Testis (tissue), 2 donors: ENCODE measurements at regions not wholly inside any gene's neighbourhood (a gene's known extent, or its start where the extent isn't known, plus 50 kb on each side); places are given as distances from the start of the nearest gene placed in this dataset.

Experiments used
- CTCF ChIP-seq, 3 experiments: fragments of 450-650 bp in 2 of 3; fragments of 200-600 bp in 1 of 3; sonication (generic) in 1 of 3; IDR thresholded peaks; one replicate each; pipeline ENCODE4 v1.5.1; 2016 to 2019; ENCODE audit warnings: antibody characterized with exemption in 3 of 3, mild to moderate bottlenecking in 2 of 3, moderate library complexity in 1 of 3
- POLR2A ChIP-seq: fragments of 450-650 bp; IDR thresholded peaks from one replicate; pipeline ENCODE4 v1.6.1; 2017; ENCODE audit warnings: antibody characterized with exemption, mild to moderate bottlenecking, moderate library complexity

GRCh38 chr5:169410996-169411783 lies 110.3 kb upstream of the SLIT3 start:
- TF ChIP-seq CTCF (IDR thresholded peaks at IDR 0.05), result no peak
- no peak for TF ChIP-seq POLR2A
